ENCODE measurements at regions not wholly inside any gene's neighbourhood (a gene's known extent, or its start where the extent isn't known, plus 50 kb on each side); places are given as distances from the start of the nearest gene placed in this dataset.

DNA sequence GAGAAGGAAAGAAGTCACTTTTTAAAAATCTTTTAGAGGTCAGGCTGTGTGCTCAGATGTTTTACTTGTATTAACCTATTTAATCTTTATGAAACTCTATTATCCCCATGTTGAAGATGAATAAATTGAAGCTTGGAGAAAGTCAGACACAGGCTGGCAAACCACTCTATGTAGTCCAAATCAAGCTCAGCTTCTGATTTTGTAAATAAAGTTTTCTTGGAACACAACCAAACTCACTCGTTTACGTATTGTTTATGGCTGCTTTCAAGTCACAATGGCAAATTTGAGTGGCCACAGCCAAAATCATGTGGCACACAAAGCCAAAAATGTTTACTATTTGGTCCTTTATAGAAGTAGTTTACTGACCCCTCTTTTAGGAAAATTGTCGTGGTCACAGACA, 596.0 kb upstream of the CDH11 start:
- CTCF ChIA-PET = no interaction called here
- Histone ChIP-seq H2AFZ (ENCODE audit: low read depth, low read length, poor library complexity, severe bottlenecking) (no peak overlapping the region), H3K9me3 (ENCODE audit: control insufficient read depth in 1 of 2, insufficient read depth in 1 of 2, low read depth in 1 of 2, low read length in 2 of 2) (no peaks in the 10 kb centered on the region), H3K27me3 (ENCODE audit: insufficient read depth, low read length) (no peaks in the 10 kb centered on the region), H3K9ac (ENCODE audit: low read length) (no peak overlapping the region), H3K27ac (ENCODE audit: low read depth, low read length) (no peak overlapping the region), H3K79me2 (ENCODE audit: insufficient read depth, low read length) (no peaks in the 10 kb centered on the region), H3K36me3 (ENCODE audit: control insufficient read depth in 1 of 2, insufficient read depth in 2 of 2, low read length in 2 of 2) (no peaks in the 10 kb centered on the region), H3K9me2 (ENCODE audit: insufficient read depth) (no peaks in the 10 kb centered on the region), H3K4me3 (replicated peaks in 1 of 2; ENCODE audit: low read depth in 1 of 2, low read length in 2 of 2) (no peak overlapping the region), H3K4me1 (ENCODE audit: control insufficient read depth in 1 of 2, insufficient read depth in 2 of 2, low read length in 2 of 2) (no peaks in the 10 kb centered on the region), H4K20me1 (ENCODE audit: insufficient read depth) (no peaks in the 10 kb centered on the region), H3K4me2 (ENCODE audit: low read length) (no peak overlapping the region)
- intact Hi-C loops (cut with micrococcal nuclease) = no loop called here
- POLR2A ChIA-PET = no interaction called here
- BruUV-seq (replicated peaks) = no TSS peak
- TF ChIP-seq POLR2AphosphoS5 (IDR thresholded peaks at IDR 0.05; ENCODE audit: low read depth, low read length) (no peak), FOSL1 (IDR thresholded peaks at IDR 0.05; ENCODE audit: low read depth) (no peak), ZFX (IDR thresholded peaks at IDR 0.05) (no peak)
- TF ChIP-seq, protein P1, sequence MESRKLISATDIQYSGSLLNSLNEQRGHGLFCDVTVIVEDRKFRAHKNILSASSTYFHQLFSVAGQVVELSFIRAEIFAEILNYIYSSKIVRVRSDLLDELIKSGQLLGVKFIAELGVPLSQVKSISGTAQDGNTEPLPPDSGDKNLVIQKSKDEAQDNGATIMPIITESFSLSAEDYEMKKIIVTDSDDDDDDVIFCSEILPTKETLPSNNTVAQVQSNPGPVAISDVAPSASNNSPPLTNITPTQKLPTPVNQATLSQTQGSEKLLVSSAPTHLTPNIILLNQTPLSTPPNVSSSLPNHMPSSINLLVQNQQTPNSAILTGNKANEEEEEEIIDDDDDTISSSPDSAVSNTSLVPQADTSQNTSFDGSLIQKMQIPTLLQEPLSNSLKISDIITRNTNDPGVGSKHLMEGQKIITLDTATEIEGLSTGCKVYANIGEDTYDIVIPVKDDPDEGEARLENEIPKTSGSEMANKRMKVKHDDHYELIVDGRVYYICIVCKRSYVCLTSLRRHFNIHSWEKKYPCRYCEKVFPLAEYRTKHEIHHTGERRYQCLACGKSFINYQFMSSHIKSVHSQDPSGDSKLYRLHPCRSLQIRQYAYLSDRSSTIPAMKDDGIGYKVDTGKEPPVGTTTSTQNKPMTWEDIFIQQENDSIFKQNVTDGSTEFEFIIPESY (IDR thresholded peaks at IDR 0.05; ENCODE audit: extremely low read depth, insufficient replicate concordance, low read length) = no peak
- TF ChIP-seq, protein P2, sequence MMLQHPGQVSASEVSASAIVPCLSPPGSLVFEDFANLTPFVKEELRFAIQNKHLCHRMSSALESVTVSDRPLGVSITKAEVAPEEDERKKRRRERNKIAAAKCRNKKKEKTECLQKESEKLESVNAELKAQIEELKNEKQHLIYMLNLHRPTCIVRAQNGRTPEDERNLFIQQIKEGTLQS (IDR thresholded peaks at IDR 0.05) = no peak
- TF ChIP-seq, protein P3, sequence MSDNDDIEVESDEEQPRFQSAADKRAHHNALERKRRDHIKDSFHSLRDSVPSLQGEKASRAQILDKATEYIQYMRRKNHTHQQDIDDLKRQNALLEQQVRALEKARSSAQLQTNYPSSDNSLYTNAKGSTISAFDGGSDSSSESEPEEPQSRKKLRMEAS (IDR thresholded peaks at IDR 0.05) = no peak
- DNase-seq (ENCODE audit: low read depth, low spot score) (no peak), ATAC-seq (no peak)
- RAD21 ChIA-PET (ENCODE audit: low non-redundant PET in 1 of 2, low total read pairs in 2 of 2, uncharacterized antibody in 2 of 2, unreplicated experiment in 2 of 2) = no interaction called here
